ENCODE measurements at regions not wholly inside any gene's neighbourhood (a gene's known extent, or its start where the extent isn't known, plus 50 kb on each side); places are given as distances from the start of the nearest gene placed in this dataset.

GRCh38 chr5:58197875-58198274, 262.0 kb downstream of the PLK2 start:
- no peaks in the 10 kb centered on the region for H3K4me1 Mint-ChIP-seq (ENCODE audit: low read depth, unreplicated experiment)
- H3K36me3 Mint-ChIP-seq (ENCODE audit: unreplicated experiment): no peaks in the 10 kb centered on the region
- no peaks in the 10 kb centered on the region for H3K27me3 Mint-ChIP-seq (ENCODE audit: unreplicated experiment)
- DNase-seq: no peak
- H3K27ac Mint-ChIP-seq (ENCODE audit: unreplicated experiment): no peak overlapping the region
- no peak for TF ChIP-seq CTCF (IDR thresholded peaks at IDR 0.05; ENCODE audit: partially characterized antibody, unreplicated experiment)
- H3K4me3 Mint-ChIP-seq (ENCODE audit: unreplicated experiment): no peak overlapping the region
- H3K9me3 Mint-ChIP-seq (ENCODE audit: unreplicated experiment): no peaks in the 10 kb centered on the region

GRCh38 chr5:58191443-58191842, 268.4 kb downstream of the PLK2 start:
- Mint-ChIP-seq H3K4me3 (ENCODE audit: unreplicated experiment) (no peak overlapping the region), H3K9me3 (ENCODE audit: unreplicated experiment) (no peaks in the 10 kb centered on the region), H3K27me3 (ENCODE audit: unreplicated experiment) (no peaks in the 10 kb centered on the region), H3K4me1 (ENCODE audit: low read depth, unreplicated experiment) (no peaks in the 10 kb centered on the region), H3K27ac (ENCODE audit: unreplicated experiment) (no peak overlapping the region), H3K36me3 (ENCODE audit: unreplicated experiment) (no peaks in the 10 kb centered on the region)
- no peak for TF ChIP-seq CTCF (IDR thresholded peaks at IDR 0.05; ENCODE audit: partially characterized antibody, unreplicated experiment)
- no peak for DNase-seq

GRCh38 chr5:58188262-58188651, 271.6 kb downstream of the PLK2 start:
- Mint-ChIP-seq H3K27me3 (ENCODE audit: unreplicated experiment) (no peaks in the 10 kb centered on the region), H3K36me3 (ENCODE audit: unreplicated experiment) (no peaks in the 10 kb centered on the region)

DNA sequence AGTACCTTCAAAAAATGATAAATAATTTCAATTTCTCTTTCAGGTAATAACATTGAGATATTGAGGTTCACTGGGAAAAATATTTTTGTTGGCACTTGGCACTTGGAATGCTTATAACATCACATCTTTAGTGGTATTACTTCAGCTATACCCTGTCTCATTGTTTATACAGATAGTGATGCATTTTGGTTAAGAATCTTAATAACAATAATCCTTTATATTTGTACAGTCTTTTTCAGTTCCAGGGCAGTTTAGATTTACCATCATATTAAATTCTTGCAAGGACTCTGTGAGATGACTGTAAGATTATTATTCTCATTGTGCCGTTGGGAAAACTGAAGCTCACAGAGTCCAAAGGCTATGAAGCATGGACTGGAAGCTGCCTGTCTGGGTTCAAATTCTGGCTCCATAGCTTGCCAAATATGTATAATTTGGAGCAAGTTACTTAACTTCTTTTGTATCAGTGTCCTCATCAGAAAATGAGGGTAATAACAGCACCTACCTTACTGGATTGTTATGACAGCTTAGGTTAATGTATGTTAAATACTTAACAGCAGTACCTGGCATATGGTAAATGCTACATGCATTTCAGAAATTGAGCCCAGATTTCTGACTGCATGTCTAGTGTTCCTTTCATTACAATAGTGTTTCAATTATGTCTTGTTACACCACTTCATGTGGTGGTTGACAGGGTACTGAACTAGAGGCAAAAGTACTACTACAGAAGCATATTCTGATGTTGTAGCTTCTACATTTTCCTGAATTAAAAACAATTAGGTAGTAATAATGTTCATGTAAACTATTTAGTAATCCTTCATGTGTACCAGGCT, 272.2 kb downstream of the PLK2 start:
- H3K27ac Mint-ChIP-seq (ENCODE audit: unreplicated experiment): no peak overlapping the region
- no peak for DNase-seq
- H3K36me3 Mint-ChIP-seq (ENCODE audit: unreplicated experiment): no peaks in the 10 kb centered on the region
- no peaks in the 10 kb centered on the region for H3K27me3 Mint-ChIP-seq (ENCODE audit: unreplicated experiment)
- H3K4me3 Mint-ChIP-seq (ENCODE audit: unreplicated experiment): no peak overlapping the region
- no peaks in the 10 kb centered on the region for H3K9me3 Mint-ChIP-seq (ENCODE audit: unreplicated experiment)
- H3K4me1 Mint-ChIP-seq (ENCODE audit: low read depth, unreplicated experiment): no peaks in the 10 kb centered on the region
- TF ChIP-seq CTCF (IDR thresholded peaks at IDR 0.05; ENCODE audit: partially characterized antibody, unreplicated experiment): no peak

More at GRCh38 chr5:58188262-58188651, 271.6 kb downstream of the PLK2 start:
- Mint-ChIP-seq H3K9me3 (ENCODE audit: unreplicated experiment) (no peaks in the 10 kb centered on the region), H3K27ac (ENCODE audit: unreplicated experiment) (no peak overlapping the region), H3K4me1 (ENCODE audit: low read depth, unreplicated experiment) (no peaks in the 10 kb centered on the region), H3K4me3 (ENCODE audit: unreplicated experiment) (no peak overlapping the region)
- DNase-seq: no peak
- TF ChIP-seq CTCF (IDR thresholded peaks at IDR 0.05; ENCODE audit: partially characterized antibody, unreplicated experiment): no peak

DNA sequence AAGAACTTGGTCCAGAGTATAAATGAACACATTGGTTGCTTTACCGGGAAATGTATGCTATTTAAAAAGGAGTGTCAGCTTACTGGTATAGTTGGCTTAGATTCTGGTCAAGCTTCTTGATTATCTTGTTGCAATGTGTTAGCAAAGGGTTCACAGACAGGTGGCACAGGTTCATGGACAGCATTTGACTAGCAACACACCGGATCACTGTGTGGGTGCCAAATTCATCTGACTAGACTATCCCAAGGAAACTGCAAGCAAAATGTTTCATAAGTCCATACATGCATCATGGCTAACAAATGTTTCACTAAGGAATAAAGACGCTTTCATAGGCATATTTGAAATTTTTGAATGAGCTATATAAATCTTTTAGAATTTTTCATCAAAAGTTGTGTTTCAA, 274.1 kb downstream of the PLK2 start:
- Mint-ChIP-seq H3K27ac (ENCODE audit: unreplicated experiment) (no peak overlapping the region), H3K27me3 (ENCODE audit: unreplicated experiment) (no peaks in the 10 kb centered on the region), H3K36me3 (ENCODE audit: unreplicated experiment) (no peaks in the 10 kb centered on the region), H3K4me3 (ENCODE audit: unreplicated experiment) (no peak overlapping the region), H3K4me1 (ENCODE audit: low read depth, unreplicated experiment) (no peaks in the 10 kb centered on the region), H3K9me3 (ENCODE audit: unreplicated experiment) (no peaks in the 10 kb centered on the region)
- TF ChIP-seq CTCF (IDR thresholded peaks at IDR 0.05; ENCODE audit: partially characterized antibody, unreplicated experiment): no peak
- DNase-seq: no peak
